OCI-LY3 (cell line): ENCODE measurements at regions not wholly inside any gene's neighbourhood (a gene's known extent, or its start where the extent isn't known, plus 50 kb on each side); places are given as distances from the start of the nearest gene placed in this dataset.

Experiments
- H2AFZ ChIP-seq: fragments of 200-600, 300-600 bp; shearing (Covaris generic); 2 replicates; pipeline ENCODE4 v1.6.0; 2014; ENCODE audit warnings: antibody characterized with exemption, low read depth, low read length
- H3K27ac ChIP-seq: fragments of 200-600, 300-600 bp; sonication (generic); 2 replicates; pipeline ENCODE4 v1.5.1; 2014; ENCODE audit warnings: mild to moderate bottlenecking, low read length, moderate library complexity, mixed read lengths
- H3K27me3 ChIP-seq: fragments of 200-600, 300-600 bp; sonication (generic); 2 replicates; pipeline ENCODE4 v1.6.1; 2014; ENCODE audit warnings: low read depth, low read length, mixed read lengths
- H3K36me3 ChIP-seq: fragments of 200-600, 300-600 bp; sonication (generic); replicated peaks from 2 replicates; pipeline ENCODE3; 2014; ENCODE audit warnings: low read depth, low read length, mixed read lengths
- H3K4me1 ChIP-seq: fragments of 300-600, 200-600 bp; sonication (generic); 2 replicates; pipeline ENCODE4 v1.6.1; 2014; ENCODE audit warnings: low read length, mixed read lengths
- H3K4me2 ChIP-seq: fragments of 200-600, 300-600 bp; sonication (generic); 2 replicates; pipeline ENCODE4 v1.6.1; 2014; ENCODE audit warnings: low read length, mixed read lengths
- H3K4me3 ChIP-seq: fragments of 300-600, 200-600 bp; sonication (generic); 2 replicates; pipeline ENCODE4 v1.5.1; 2014; ENCODE audit warnings: antibody characterized with exemption, mild to moderate bottlenecking, low read length, moderate library complexity
- H3K79me2 ChIP-seq: fragments of 300-600, 200-600 bp; shearing (Covaris generic); 2 replicates; pipeline ENCODE4 v1.6.1; 2014; ENCODE audit warnings: mild to moderate bottlenecking, low read length, mixed read lengths
- H3K9ac ChIP-seq: fragments of 300-600, 200-600 bp; shearing (Covaris generic); 2 replicates; pipeline ENCODE4 v1.6.0; 2014; ENCODE audit warnings: mild to moderate bottlenecking, low read length, moderate library complexity
- H3K9me3 ChIP-seq: fragments of 200-600, 300-600 bp; shearing (Covaris generic); 2 replicates; pipeline ENCODE4 v1.6.1; 2014; ENCODE audit warnings: low read length, mixed read lengths; ENCODE audit not compliant: insufficient read depth
- H4K20me1 ChIP-seq: fragments of 200-600, 300-600 bp; sonication (generic); 2 replicates; pipeline ENCODE4 v1.6.1; 2016; ENCODE audit warnings: low read length, mixed read lengths; ENCODE audit not compliant: insufficient read depth
- CTCF ChIP-seq: fragments of 200-600, 300-600 bp; sonication (generic); IDR thresholded peaks from 2 replicates; pipeline ENCODE4 v1.5.1; 2014; ENCODE audit warnings: antibody characterized with exemption, low read length, low read depth
- EZH2phosphoT487 ChIP-seq: fragments of 200-600 bp; shearing (Covaris generic); IDR thresholded peaks from 2 replicates; pipeline ENCODE4 v1.6.1; 2018; ENCODE audit warnings: antibody characterized with exemption, mixed run types, low read depth

GRCh38 chr13:50225193-50226155 lies 210.2 kb downstream of the KCNRG start:
- peaks cover 8% of the 10 kb centered on the region for H3K36me3 ChIP-seq
- no peaks in the 10 kb centered on the region for H4K20me1 ChIP-seq
- peak overlapping the region; percentile 16; the same call in 1 of the 2 replicates for H3K4me3 ChIP-seq
- no peaks in the 10 kb centered on the region for H3K79me2 ChIP-seq
- TF ChIP-seq EZH2phosphoT487 (no peak), CTCF (no peak)
- H3K4me1 ChIP-seq: peaks cover 98% of the 10 kb centered on the region
- peak overlapping the region; percentile 84 for H3K27ac ChIP-seq
- peak overlapping the region; percentile 65 for H3K4me2 ChIP-seq
- H3K9ac ChIP-seq: peak overlapping the region; percentile 16; the same call in 1 of the 2 replicates
- no peak overlapping the region for H2AFZ ChIP-seq
- peaks cover 7% of the 10 kb centered on the region; the same call in 1 of the 2 replicates for H3K9me3 ChIP-seq
- 0 out of 2 replicates have a peak, but pooled peaks cover 3% of the 10 kb centered on the region for H3K27me3 ChIP-seq

GRCh38 chr13:50226515-50227155 lies 211.4 kb downstream of the KCNRG start:
- peak overlapping the region; percentile 47; the same call in 1 of the 2 replicates for H3K9ac ChIP-seq
- H3K79me2 ChIP-seq: no peaks in the 10 kb centered on the region
- no peaks in the 10 kb centered on the region for H4K20me1 ChIP-seq
- peak overlapping the region; percentile 65 for H3K4me2 ChIP-seq
- peaks cover 98% of the 10 kb centered on the region for H3K4me1 ChIP-seq
- H3K27ac ChIP-seq: peak overlapping the region; percentile 84
- no peak for TF ChIP-seq CTCF
- TF ChIP-seq EZH2phosphoT487: no peak
- peaks cover 8% of the 10 kb centered on the region for H3K36me3 ChIP-seq
- 0 out of 2 replicates have a peak, but pooled peaks cover 3% of the 10 kb centered on the region for H3K27me3 ChIP-seq
- H2AFZ ChIP-seq: no peak overlapping the region
- H3K4me3 ChIP-seq: peak overlapping the region; percentile 23
- peaks cover 7% of the 10 kb centered on the region; the same call in 1 of the 2 replicates for H3K9me3 ChIP-seq

GRCh38 chr13:50227361-50227760 lies 212.1 kb downstream of the KCNRG start:
- peaks cover 10% of the 10 kb centered on the region for H3K36me3 ChIP-seq
- no peaks in the 10 kb centered on the region for H4K20me1 ChIP-seq
- H3K9ac ChIP-seq: peak overlapping the region; percentile 47; the same call in 1 of the 2 replicates
- H3K79me2 ChIP-seq: no peaks in the 10 kb centered on the region
- no peak overlapping the region for H2AFZ ChIP-seq
- H3K4me2 ChIP-seq: peak overlapping the region; percentile 65
- TF ChIP-seq CTCF: no peak
- TF ChIP-seq EZH2phosphoT487: no peak
- peak overlapping the region; percentile 23; the same call in 1 of the 2 replicates for H3K4me3 ChIP-seq
- H3K9me3 ChIP-seq: peaks cover 9% of the 10 kb centered on the region; the same call in 1 of the 2 replicates
- peak overlapping the region; percentile 84 for H3K27ac ChIP-seq
- H3K27me3 ChIP-seq: 0 out of 2 replicates have a peak, but pooled peaks cover 3% of the 10 kb centered on the region
- H3K4me1 ChIP-seq: peaks cover 92% of the 10 kb centered on the region

GRCh38 chr13:50228527-50228926 lies 213.3 kb downstream of the KCNRG start:
- Histone ChIP-seq H3K4me1 (peaks cover 81% of the 10 kb centered on the region), H4K20me1 (no peaks in the 10 kb centered on the region), H3K4me3 (no peak overlapping the region), H2AFZ (no peak overlapping the region), H3K4me2 (peak overlapping the region; percentile 21), H3K27ac (no peak overlapping the region; the same call in 1 of the 2 replicates), H3K9me3 (peaks cover 13% of the 10 kb centered on the region; the same call in 1 of the 2 replicates), H3K27me3 (0 out of 2 replicates have a peak, but pooled peaks cover 3% of the 10 kb centered on the region), H3K79me2 (no peaks in the 10 kb centered on the region), H3K9ac (peak overlapping the region; percentile 2; the same call in 1 of the 2 replicates), H3K36me3 (peaks cover 12% of the 10 kb centered on the region)
- TF ChIP-seq EZH2phosphoT487 (no peak), CTCF (no peak)
